K562 (cell line): ENCODE measurements at regions not wholly inside any gene's neighbourhood (a gene's known extent, or its start where the extent isn't known, plus 50 kb on each side); places are given as distances from the start of the nearest gene placed in this dataset.

ENCODE experiments used
- ATAC-seq: fragments of 200-7000 bp; cut with Tn5 transposase; 3 replicates; pipeline ENCODE4 v1.9.1; 2020; ENCODE audit warnings: moderate library complexity
- BruUV-seq: library from RNA; stranded (reverse); fragments of 400-500 nt; replicated peaks from 2 replicates; lab custom pipeline; 2021; lab: Mats Ljungman, UMichigan
- CTCF ChIA-PET: fragments of 300-600 bp; formaldehyde crosslinking; extraction: SDS; loops from one replicate; lab custom pipeline; 2021; ENCODE audit warnings: low intra/inter-chr PET ratio; lab: Yijun Ruan, JAX
- POLR2A ChIA-PET: fragments of 300-600, 350-650 bp; sonication (Branson Sonifier 250); formaldehyde crosslinking; extraction: SDS; loops from one replicate; lab custom pipeline; 2021; ENCODE audit warnings: antibody characterized with exemption, inconsistent platforms; lab: Yijun Ruan, JAX
- DNase-seq, 4 experiments: peaks; one replicate each; pipeline versions ENCODE4 v3.0.0 to v3.0.0-alpha.2; 2011 to 2018; ENCODE audit warnings: low spot score in 3 of 4, mixed read lengths in 3 of 4; ENCODE audit errors: extremely low read depth in 1 of 4
- FAIRE-seq: peaks from 2 replicates; lab custom pipeline; 2011; peaks lifted over from hg19 to GRCh38; lab: Jason Lieb, UNC
- H2AFZ ChIP-seq: 2 replicates; pipeline ENCODE4 v1.6.0; 2011; ENCODE audit warnings: low read depth, low read length, control low read depth, inconsistent platforms
- H3K27ac ChIP-seq: fragments of 200-600 bp; 3 replicates; pipeline ENCODE4 v1.8.0; 2011; ENCODE audit warnings: low read depth, mild to moderate bottlenecking, control low read depth, inconsistent platforms, low read length, moderate library complexity, mixed read lengths; ENCODE audit errors: extremely low read depth
- H3K27me3 ChIP-seq, 2 experiments: fragments of 300-600 bp in 1 of 2; 2 replicates in 1 of 2; 3 replicates in 1 of 2; pipeline versions ENCODE4 v1.6.0 to v1.8.0; 2011; ENCODE audit warnings: inconsistent platforms in 2 of 2, low read length in 2 of 2, mild to moderate bottlenecking in 1 of 2, mixed read lengths in 1 of 2, moderate library complexity in 1 of 2; ENCODE audit not compliant: control insufficient read depth in 2 of 2, insufficient read depth in 2 of 2
- H3K36me3 ChIP-seq: fragments of 300-600 bp; 3 replicates; pipeline ENCODE4 v1.8.0; 2011; ENCODE audit warnings: mild to moderate bottlenecking, low read length, inconsistent platforms; ENCODE audit not compliant: control insufficient read depth, insufficient read depth
- H3K4me1 ChIP-seq, 2 experiments: fragments of 200-600 bp in 1 of 2; replicated peaks in 1 of 2; 2 replicates in 1 of 2; 3 replicates in 1 of 2; pipeline versions ENCODE4 v1.5.1 to v1.8.0; 2011; ENCODE audit warnings: inconsistent platforms in 2 of 2, low read length in 2 of 2, mild to moderate bottlenecking in 1 of 2, mixed read lengths in 1 of 2, moderate library complexity in 1 of 2; ENCODE audit not compliant: control insufficient read depth in 2 of 2, insufficient read depth in 2 of 2
- H3K4me2 ChIP-seq: 2 replicates; pipeline ENCODE4 v1.6.1; 2011; ENCODE audit warnings: low read length, control low read depth, inconsistent platforms, mixed read lengths; ENCODE audit not compliant: insufficient read depth
- H3K4me3 ChIP-seq: fragments of 200-600 bp; sonication (generic), shearing (Covaris generic); 2 replicates; pipeline ENCODE4 v1.5.1; 2016; ENCODE audit warnings: control low read depth, inconsistent platforms
- H3K79me2 ChIP-seq: fragments of 200-600 bp; 3 replicates; pipeline ENCODE4 v1.8.0; 2011; ENCODE audit warnings: low read length, inconsistent platforms; ENCODE audit not compliant: control insufficient read depth, insufficient read depth
- H3K9ac ChIP-seq, 2 experiments: 2 replicates each; pipeline versions ENCODE4 v1.6.0 to v1.6.1; 2011; ENCODE audit warnings: low read depth in 2 of 2, low read length in 2 of 2, control low read depth in 1 of 2, inconsistent platforms in 1 of 2, mild to moderate bottlenecking in 1 of 2, mixed read lengths in 1 of 2; ENCODE audit not compliant: insufficient read depth in 1 of 2
- H3K9me1 ChIP-seq: one replicate; pipeline ENCODE4 v1.6.0; 2011; ENCODE audit warnings: inconsistent platforms, mild to moderate bottlenecking, low read length, moderate library complexity; ENCODE audit not compliant: control insufficient read depth, insufficient read depth
- H3K9me3 ChIP-seq: replicated peaks from 2 replicates; pipeline ENCODE4 v1.5.1; 2011; ENCODE audit warnings: low read depth, low read length, inconsistent platforms; ENCODE audit not compliant: control insufficient read depth, insufficient read depth
- H4K20me1 ChIP-seq: replicated peaks from 2 replicates; pipeline ENCODE4 v1.6.1; 2011; ENCODE audit warnings: low read length, inconsistent platforms, mixed read lengths; ENCODE audit not compliant: control insufficient read depth, insufficient read depth
- CREBBP ChIP-seq: IDR thresholded peaks from one replicate; pipeline ENCODE4 v1.6.1; 2012; ENCODE audit warnings: low read depth, mild to moderate bottlenecking, control low read depth, inconsistent platforms, low read length
- ETS2 ChIP-seq: IDR thresholded peaks from 2 replicates; pipeline ENCODE4 v1.6.1; 2016; ENCODE audit warnings: borderline replicate concordance, missing genetic modification characterization, mild to moderate bottlenecking, moderate library complexity, missing compliant biosample characterization; ENCODE audit not compliant: poor library complexity, severe bottlenecking
- FOS ChIP-seq: IDR thresholded peaks from 3 replicates; pipeline ENCODE4 v1.6.1; 2011; ENCODE audit not compliant: insufficient read length; ENCODE audit errors: extremely low read depth
- KLF1 ChIP-seq: fragments of 450-650 bp; IDR thresholded peaks from 2 replicates; pipeline ENCODE4 v1.6.1; 2016; ENCODE audit warnings: missing genetic modification characterization, missing compliant biosample characterization
- NFXL1 ChIP-seq: fragments of 450-650 bp; formaldehyde crosslinking; IDR thresholded peaks from 2 replicates; pipeline ENCODE4 v1.4.0; 2021; ENCODE audit warnings: mild to moderate bottlenecking
- SIN3A ChIP-seq, 2 experiments: fragments of 150-350 bp in 1 of 2; IDR thresholded peaks; 2 replicates each; pipeline ENCODE4 v1.6.1; 2011 to 2016; ENCODE audit warnings: borderline replicate concordance in 2 of 2, low read depth in 2 of 2, low read length in 2 of 2, mild to moderate bottlenecking in 2 of 2, moderate library complexity in 2 of 2; ENCODE audit not compliant: control insufficient read depth in 1 of 2
- TAF9B ChIP-seq: fragments of 450-650 bp; IDR thresholded peaks from 2 replicates; pipeline ENCODE4 v1.6.1; 2018; ENCODE audit warnings: mild to moderate bottlenecking; ENCODE audit not compliant: partially characterized antibody
- WGBS: fragments of 100-300 bp; shearing (Covaris generic); methylation state at CpG from one replicate; pipeline ENCODE4 v1.1.6; 2016; ENCODE audit warnings: low coverage, mixed read lengths; ENCODE audit not compliant: insufficient coverage; ENCODE audit errors: missing lambda C conversion rate; 5-methylcytosine and 5-hydroxymethylcytosine counted together
- in situ Hi-C: fragments of 300-500 bp; cut with MboI; formaldehyde crosslinking; loops from 4 replicates; pipeline ENCODE4 v1.15.0; 2018; ENCODE audit warnings: inconsistent platforms, mixed read lengths
- intact Hi-C: fragments of 100-400 bp; cut with micrococcal nuclease; formaldehyde crosslinking; loops from 2 replicates; pipeline ENCODE4 v1.14.2; 2022

- Histone ChIP-seq H3K9ac (no peak overlapping the region), H3K4me3 (no peak overlapping the region), H3K36me3 (no peaks in the 10 kb centered on the region), H3K9me3 (no peaks in the 10 kb centered on the region), H3K9me1 (no peaks in the 10 kb centered on the region), H3K27ac (no peak overlapping the region), H3K4me1 (no peaks in the 10 kb centered on the region), H2AFZ (no peak overlapping the region), H3K27me3 (no peaks in the 10 kb centered on the region), H3K79me2 (no peaks in the 10 kb centered on the region), H3K4me2 (no peak overlapping the region), H4K20me1 (no peaks in the 10 kb centered on the region)
- TF ChIP-seq CREBBP, result no peak
- TF ChIP-seq TAF9B, result no peak
- no peak for TF ChIP-seq KLF1 (tag)
- TF ChIP-seq NFXL1, result no peak
- TF ChIP-seq FOS, result no peak
- TF ChIP-seq ETS2, result no peak
- no peak for TF ChIP-seq SIN3A (IDR thresholded peaks at IDR 0.05; ENCODE audit: borderline replicate concordance in 2 of 2, control insufficient read depth in 1 of 2, low read depth in 2 of 2, low read length in 2 of 2)
- ATAC-seq (no peak), DNase-seq (no peak), FAIRE-seq (no peak)
- WGBS, result 0% methylated on average over 2 of the region's 2 CpGs
- in situ Hi-C loops (no loop called here), intact Hi-C loops (no loop called here)
- POLR2A ChIA-PET, result no interaction called here
- CTCF ChIA-PET, result no interaction called here
- BruUV-seq, result no TSS peak
These were observed 1364.4 kb downstream of the STIM2 start for GRCh38 chr4:28225050-28225449.
